ENCODE measurements at regions not wholly inside any gene's neighbourhood (a gene's known extent, or its start where the extent isn't known, plus 50 kb on each side); places are given as distances from the start of the nearest gene placed in this dataset.

GRCh38 chr14:61112506-61112905 is 131.5 kb downstream of the SLC38A6 start:
- TF ChIP-seq POLR2A (IDR thresholded peaks at IDR 0.05) (no peak), CTCF (IDR thresholded peaks at IDR 0.05) (no peak), POLR2AphosphoS5 (IDR thresholded peaks at IDR 0.05; ENCODE audit: insufficient read depth in 1 of 2, low read depth in 1 of 2) (no peak)
- no peak overlapping the region for H3K4me3 ChIP-seq
- H3K9me3 ChIP-seq = peaks cover 4% of the 10 kb centered on the region
- intact Hi-C loops (cut with DNase I) = no loop called here
- no peaks in the 10 kb centered on the region for H3K27me3 ChIP-seq
- peaks cover 8% of the 10 kb centered on the region for H3K4me1 ChIP-seq
- no peak overlapping the region for H3K27ac ChIP-seq
- H3K36me3 ChIP-seq = no peaks in the 10 kb centered on the region
- no peak for DNase-seq (ENCODE audit: extremely low spot score in 2 of 2)

GRCh38 chr14:61111731-61112130 is 130.7 kb downstream of the SLC38A6 start:
- TF ChIP-seq POLR2AphosphoS5 (IDR thresholded peaks at IDR 0.05; ENCODE audit: insufficient read depth in 1 of 2, low read depth in 1 of 2) (no peak), POLR2A (IDR thresholded peaks at IDR 0.05) (no peak), CTCF (IDR thresholded peaks at IDR 0.05) (no peak)
- no peak overlapping the region for H3K27ac ChIP-seq
- H3K9me3 ChIP-seq = peaks cover 4% of the 10 kb centered on the region
- intact Hi-C loops (cut with DNase I) = no loop called here
- no peak overlapping the region for H3K4me3 ChIP-seq
- no peaks in the 10 kb centered on the region for H3K27me3 ChIP-seq
- H3K36me3 ChIP-seq = no peaks in the 10 kb centered on the region
- peaks cover 16% of the 10 kb centered on the region for H3K4me1 ChIP-seq
- DNase-seq (ENCODE audit: extremely low spot score in 2 of 2) = peak in 1 of 2 donors; percentile 74

- Histone ChIP-seq H3K27ac (no peak overlapping the region), H3K4me3 (no peak overlapping the region), H3K36me3 (no peaks in the 10 kb centered on the region), H3K27me3 (no peaks in the 10 kb centered on the region), H3K4me1 (peaks cover 20% of the 10 kb centered on the region), H3K9me3 (peaks cover 4% of the 10 kb centered on the region)
- no peak for TF ChIP-seq POLR2AphosphoS5 (IDR thresholded peaks at IDR 0.05; ENCODE audit: insufficient read depth in 1 of 2, low read depth in 1 of 2)
- DNase-seq (ENCODE audit: extremely low spot score in 2 of 2) = no peak
- intact Hi-C loops (cut with DNase I) = no loop called here
Observed at GRCh38 chr14:61111209-61111665, 130.2 kb downstream of the SLC38A6 start.

GRCh38 chr14:61110316-61111082 is 129.5 kb downstream of the SLC38A6 start:
- Histone ChIP-seq H3K27me3 (no peaks in the 10 kb centered on the region), H3K4me1 (peaks cover 20% of the 10 kb centered on the region), H3K36me3 (no peaks in the 10 kb centered on the region), H3K27ac (no peak overlapping the region), H3K9me3 (peaks cover 4% of the 10 kb centered on the region), H3K4me3 (no peak overlapping the region)
- no peak for DNase-seq (ENCODE audit: extremely low spot score in 2 of 2)
- intact Hi-C loops (cut with DNase I) = no loop called here
- TF ChIP-seq POLR2AphosphoS5 (IDR thresholded peaks at IDR 0.05; ENCODE audit: insufficient read depth in 1 of 2, low read depth in 1 of 2) (no peak), POLR2A (IDR thresholded peaks at IDR 0.05) (no peak), CTCF (IDR thresholded peaks at IDR 0.05) (no peak)

GRCh38 chr14:61109288-61109687 is 128.2 kb downstream of the SLC38A6 start:
- no peak for DNase-seq (ENCODE audit: extremely low spot score in 2 of 2)
- no peaks in the 10 kb centered on the region for H3K36me3 ChIP-seq
- no peaks in the 10 kb centered on the region for H3K27me3 ChIP-seq
- intact Hi-C loops (cut with DNase I) = no loop called here
- peaks cover 1% of the 10 kb centered on the region for H3K9me3 ChIP-seq
- peaks cover 24% of the 10 kb centered on the region for H3K4me1 ChIP-seq
- no peak overlapping the region for H3K27ac ChIP-seq
- H3K4me3 ChIP-seq = no peak overlapping the region
- TF ChIP-seq POLR2A (IDR thresholded peaks at IDR 0.05) (no peak), CTCF (IDR thresholded peaks at IDR 0.05) (no peak), POLR2AphosphoS5 (IDR thresholded peaks at IDR 0.05; ENCODE audit: insufficient read depth in 1 of 2, low read depth in 1 of 2) (no peak)

All from vagina (tissue), 2 donors.